ENCODE measurements at regions not wholly inside any gene's neighbourhood (a gene's known extent, or its start where the extent isn't known, plus 50 kb on each side); places are given as distances from the start of the nearest gene placed in this dataset.
"Not testable (repeated sequence)": the region's sequence is repeated elsewhere in the genome, so short reads cannot be mapped to it uniquely, and the experiment has no call there.

GRCh38 chr4:20046931-20047677 lies 204.6 kb upstream of the SLIT2 start:
- DNase-seq, result no peak

GRCh38 chr4:20046179-20046578 lies 205.5 kb upstream of the SLIT2 start:
- no peak for DNase-seq

DNA sequence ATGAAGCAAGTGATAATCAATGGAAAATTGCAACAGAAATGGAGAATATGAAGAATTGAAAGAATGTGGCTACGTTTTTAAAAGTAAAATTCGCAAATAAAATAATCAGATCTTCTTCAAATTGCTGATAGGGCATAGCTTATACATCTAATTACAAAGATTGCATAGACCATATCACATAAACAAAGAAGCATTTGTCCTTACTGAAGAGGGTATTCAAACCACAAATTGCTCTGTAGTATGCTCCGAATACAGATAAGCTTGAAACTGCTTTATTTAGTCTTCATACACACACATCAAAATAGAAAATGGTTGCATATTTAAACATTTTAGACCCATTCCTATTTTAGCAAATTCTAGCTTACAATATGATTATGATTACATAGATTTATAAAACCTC lies 206.7 kb upstream of the SLIT2 start:
- no peak for DNase-seq

DNA sequence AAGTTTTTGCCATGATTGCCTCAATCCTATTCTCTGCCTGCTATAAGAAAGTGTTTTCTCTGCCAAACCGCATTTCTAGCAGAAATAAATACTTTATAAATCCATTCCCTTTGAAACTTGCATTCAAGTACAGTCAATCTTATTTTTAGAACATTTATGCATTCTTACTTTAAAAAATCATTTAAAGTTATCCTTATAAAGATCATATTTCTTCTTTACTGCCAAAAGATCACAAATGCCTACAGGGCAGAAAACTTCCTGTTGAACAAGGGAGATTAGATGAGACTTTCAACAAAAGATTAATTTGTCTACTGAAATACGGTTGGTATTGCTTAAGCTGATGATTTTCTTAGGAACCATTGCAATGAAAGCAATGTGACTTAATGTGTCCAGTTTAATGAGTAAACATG lies 207.2 kb upstream of the SLIT2 start:
- DNase-seq, result no peak

DNA sequence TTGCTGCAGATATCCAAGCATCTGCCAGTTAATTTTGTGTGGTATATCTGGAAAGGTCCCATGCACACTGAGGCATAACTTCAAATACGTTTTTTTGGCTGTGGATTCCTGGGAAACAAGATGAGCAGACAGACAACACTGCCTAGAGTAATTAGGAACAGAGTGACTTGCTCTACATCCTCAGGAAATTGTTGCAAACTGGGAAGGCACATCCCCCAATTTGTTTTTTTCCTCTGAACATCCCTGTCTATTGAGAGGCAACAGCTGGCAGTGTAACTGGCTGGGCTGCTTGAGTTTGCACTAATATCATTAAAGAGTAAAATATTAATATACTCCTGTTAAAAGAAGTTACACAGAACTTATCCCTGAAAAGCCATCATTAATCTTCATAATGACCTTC lies 207.7 kb upstream of the SLIT2 start:
- DNase-seq, result no peak

DNA sequence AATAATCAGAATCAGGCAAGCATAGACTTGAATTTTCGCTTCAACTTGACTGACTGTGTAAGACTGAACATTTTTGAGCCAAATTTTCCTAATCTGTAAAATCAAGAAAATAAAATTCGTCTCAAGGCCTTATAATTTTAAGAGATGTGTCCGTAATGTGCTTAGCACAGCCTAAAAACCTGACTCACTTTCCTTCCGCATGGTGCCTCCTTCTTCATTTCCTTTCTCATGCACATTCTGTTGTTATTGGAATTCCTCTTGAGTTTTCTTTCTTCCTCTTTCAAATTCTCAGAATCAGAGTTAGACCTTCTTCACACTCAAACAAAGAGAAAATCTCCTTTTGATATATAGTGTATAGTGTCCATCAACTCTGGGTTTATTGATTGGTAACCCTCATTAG lies 208.9 kb upstream of the SLIT2 start:
- no peak for DNase-seq

GRCh38 chr4:20041839-20042407 lies 209.8 kb upstream of the SLIT2 start:
- DNase-seq, result no peak

DNA sequence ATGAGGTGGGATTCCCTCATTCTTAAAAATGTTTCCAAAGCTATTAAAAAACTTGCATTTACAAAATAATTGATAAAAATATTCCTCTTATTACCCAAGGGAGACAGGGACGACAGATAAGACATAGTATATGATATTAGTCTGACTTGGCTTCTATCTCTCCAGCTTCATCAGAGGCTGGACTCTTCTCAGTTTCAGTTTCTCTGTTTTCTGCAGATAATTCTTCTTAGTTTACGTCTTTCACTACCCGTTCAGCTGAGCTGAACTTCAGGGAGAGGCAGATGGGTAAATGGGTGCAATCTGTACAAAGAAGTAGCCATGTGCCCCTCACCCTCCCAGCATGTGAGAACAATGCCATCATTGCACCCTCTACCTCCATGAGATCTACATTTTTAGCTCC lies 214.0 kb upstream of the SLIT2 start:
- no peak for DNase-seq

- no peak for DNase-seq
Observed at GRCh38 chr4:20030108-20030507, 221.6 kb upstream of the SLIT2 start.

GRCh38 chr4:20028645-20029044 lies 223.1 kb upstream of the SLIT2 start:
- DNase-seq, result no peak

- DNase-seq, result no peak
Observed at GRCh38 chr4:20026456-20026855, 225.2 kb upstream of the SLIT2 start.

- no peak for DNase-seq
Observed at GRCh38 chr4:20022471-20022870, 229.2 kb upstream of the SLIT2 start.

GRCh38 chr4:20020056-20020455 lies 231.6 kb upstream of the SLIT2 start:
- no peak for DNase-seq

DNA sequence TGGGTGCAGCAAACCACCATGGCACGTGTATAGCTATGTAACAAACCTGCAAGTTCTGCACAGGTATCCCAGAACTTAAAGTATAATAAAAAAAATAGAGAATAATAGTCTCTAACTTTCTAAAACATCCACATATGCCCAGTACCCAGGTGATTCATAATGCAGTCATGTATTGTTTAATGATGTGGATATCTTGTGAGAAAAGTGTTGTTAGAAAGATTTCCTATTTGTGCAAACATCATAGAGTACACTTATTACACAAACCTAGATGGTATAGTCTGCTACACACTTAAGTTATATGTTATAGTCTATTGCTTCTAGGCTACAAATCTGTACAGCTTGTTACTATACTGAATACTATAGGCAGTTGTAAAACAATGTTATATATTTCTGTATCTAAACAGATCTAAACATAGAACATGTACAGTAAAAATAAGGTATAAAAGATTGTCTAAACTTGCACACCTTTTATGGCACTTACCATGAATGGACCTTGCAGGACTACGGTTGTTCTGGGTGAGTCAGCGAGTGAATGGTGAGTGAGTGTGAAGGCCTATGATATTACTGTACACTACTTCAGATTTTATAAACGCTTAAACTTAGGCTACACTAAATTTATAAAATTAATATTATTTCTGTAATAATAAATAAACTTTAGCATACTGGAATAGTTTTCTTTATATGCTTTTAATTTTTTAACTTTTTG lies 232.2 kb upstream of the SLIT2 start:
- no peak for DNase-seq

DNA sequence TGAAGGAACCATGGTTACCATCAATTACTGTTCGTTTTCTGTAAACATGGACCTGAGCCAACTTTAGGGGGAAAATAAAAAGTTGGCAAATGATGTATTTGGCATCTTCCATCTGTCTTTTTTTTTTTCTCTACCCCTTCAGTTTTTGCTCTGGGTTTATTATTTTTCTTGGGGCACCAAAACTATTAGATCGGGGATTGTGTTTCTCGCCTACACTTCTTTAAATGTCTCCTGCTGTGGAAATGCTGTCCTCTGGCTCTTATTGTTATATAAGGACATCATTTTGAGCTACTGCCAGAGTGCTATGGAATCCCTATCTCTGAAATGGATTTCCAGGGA lies 234.0 kb upstream of the SLIT2 start:
- DNase-seq, result peak; percentile 14

DNA sequence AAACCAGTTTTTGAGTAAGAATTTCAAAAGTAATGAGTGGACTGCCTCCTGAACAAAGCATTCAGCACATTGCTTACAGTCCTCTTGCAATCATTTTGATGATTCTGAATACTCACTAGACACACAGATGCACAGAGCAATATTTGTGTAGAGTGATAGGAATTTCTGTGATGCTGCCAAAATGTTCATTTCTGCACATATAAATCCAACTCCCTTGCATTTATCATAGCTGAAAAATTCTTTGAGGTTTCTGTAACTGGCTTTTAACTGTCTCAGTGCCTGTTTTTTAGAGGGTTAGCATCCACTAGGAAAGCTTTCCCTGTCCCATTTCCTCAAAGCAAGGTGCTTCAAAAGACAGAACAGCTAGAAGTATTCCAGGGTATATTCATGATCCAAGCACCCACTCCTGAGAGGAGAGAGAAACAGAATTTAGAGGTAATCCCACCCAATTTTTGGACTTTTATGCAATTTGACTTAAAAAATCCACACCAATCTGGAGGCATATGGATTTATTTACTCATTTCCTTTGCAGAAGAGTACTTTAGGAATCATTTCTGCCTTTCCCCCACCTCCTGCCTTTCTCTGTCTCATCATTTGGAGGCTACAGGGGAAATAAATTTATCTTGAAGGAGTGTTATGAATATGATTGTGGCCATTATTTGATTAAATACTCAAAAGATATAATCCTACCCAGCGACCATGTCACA lies 234.5 kb upstream of the SLIT2 start:
- DNase-seq, result no peak

DNA sequence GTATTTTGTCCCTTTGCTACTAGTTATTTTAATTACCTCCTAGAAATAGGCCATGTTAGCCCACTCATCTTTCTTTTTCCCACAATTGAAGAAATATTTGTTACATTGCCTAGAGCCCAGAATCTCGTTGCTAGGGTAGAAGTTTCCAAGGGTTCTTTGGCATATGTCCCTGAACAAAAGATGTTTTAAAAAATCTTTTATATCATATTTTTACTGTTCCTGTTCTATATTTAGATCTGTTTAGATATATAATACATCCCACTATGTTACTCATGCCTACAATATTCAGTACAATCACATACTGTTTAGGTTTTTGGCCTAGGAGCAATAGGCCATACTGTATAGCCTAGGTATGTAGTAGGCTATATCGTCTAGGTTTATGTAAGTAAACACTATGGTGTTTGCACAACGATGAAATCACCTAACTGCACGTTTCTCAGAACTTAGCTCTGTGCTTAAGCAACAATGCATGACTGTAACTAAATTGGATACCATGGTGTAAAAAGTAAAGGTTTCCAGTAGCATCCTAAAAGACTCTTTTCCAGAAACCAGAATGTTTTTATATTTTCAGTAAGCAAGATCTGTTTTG lies 236.0 kb upstream of the SLIT2 start:
- DNase-seq, result no peak

DNA sequence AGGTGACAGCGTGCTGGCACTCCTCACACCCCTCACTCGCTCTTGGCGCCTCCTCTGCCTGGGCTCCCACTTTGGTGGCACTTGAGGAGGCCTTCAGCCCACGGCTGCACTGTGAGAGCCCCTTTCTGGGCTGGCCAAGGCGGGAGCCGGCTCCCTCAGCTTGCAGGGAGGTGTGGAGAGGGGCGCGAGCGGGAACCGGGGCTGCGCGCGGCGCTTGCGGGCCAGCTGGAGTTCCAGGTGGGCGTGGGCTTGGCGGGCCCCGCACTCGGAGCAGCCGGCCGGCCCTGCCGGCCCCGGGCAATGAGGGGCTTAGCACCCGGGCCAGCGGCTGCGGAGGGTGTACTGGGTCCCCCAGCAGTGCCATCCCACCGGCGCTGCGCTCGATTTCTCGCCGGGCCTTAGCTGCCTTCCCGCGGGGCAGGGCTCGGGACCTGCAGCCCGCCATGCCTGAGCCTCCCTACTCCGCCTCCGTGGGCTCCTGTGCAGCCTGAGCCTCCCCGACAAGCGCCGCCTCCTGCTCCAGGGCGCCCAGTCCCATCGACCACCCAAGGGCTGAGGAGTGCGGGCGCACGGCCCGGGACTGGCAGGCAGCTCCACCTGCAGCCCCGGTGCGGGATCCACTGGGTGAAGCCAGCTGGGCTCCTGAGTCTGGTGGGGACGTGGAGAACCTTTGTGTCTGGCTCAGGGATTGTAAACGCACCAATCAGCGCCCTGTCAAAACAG lies 247.7 kb upstream of the SLIT2 start:
- not testable (repeated sequence) for DNase-seq

GRCh38 chr4:19999775-20000414 lies 251.8 kb upstream of the SLIT2 start:
- peak; percentile 6 for DNase-seq

- peak; percentile 40 for DNase-seq
Observed at GRCh38 chr4:19999276-19999675, 252.4 kb upstream of the SLIT2 start.

- DNase-seq, result no peak
Observed at GRCh38 chr4:19993242-19993641, 258.5 kb upstream of the SLIT2 start.

DNA sequence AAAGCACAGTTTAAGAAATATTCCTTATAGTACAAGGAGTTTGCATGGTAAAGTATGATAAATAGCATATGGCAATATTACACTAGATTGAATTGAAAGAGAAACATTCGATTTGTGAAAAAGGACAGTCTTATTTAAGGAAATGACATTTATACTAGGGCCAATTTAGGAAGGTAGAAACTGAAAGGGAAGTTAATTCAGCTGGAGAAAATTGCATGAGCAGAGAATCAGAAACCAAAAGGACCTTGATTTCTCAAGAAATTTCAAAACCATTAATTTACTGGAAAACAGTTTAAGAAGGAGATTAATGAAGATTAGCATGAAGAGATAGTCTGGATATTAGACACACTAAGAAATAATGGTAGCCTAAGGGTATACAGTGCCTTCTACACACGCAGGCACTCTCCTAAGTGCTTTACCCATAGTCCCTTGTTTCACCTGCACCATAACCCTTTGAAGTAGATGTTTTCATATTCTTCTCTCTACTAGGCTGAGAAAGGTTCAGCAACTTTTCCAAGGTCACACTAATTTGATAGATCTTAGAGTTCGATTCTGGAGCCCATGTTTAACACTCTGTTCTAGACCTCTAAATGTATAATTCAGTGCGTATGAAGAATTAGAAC lies 259.1 kb upstream of the SLIT2 start:
- DNase-seq, result no peak

Data from NCI-H2171 (cell line).